ENCODE measurements at regions not wholly inside any gene's neighbourhood (a gene's known extent, or its start where the extent isn't known, plus 50 kb on each side); places are given as distances from the start of the nearest gene placed in this dataset.

DNA sequence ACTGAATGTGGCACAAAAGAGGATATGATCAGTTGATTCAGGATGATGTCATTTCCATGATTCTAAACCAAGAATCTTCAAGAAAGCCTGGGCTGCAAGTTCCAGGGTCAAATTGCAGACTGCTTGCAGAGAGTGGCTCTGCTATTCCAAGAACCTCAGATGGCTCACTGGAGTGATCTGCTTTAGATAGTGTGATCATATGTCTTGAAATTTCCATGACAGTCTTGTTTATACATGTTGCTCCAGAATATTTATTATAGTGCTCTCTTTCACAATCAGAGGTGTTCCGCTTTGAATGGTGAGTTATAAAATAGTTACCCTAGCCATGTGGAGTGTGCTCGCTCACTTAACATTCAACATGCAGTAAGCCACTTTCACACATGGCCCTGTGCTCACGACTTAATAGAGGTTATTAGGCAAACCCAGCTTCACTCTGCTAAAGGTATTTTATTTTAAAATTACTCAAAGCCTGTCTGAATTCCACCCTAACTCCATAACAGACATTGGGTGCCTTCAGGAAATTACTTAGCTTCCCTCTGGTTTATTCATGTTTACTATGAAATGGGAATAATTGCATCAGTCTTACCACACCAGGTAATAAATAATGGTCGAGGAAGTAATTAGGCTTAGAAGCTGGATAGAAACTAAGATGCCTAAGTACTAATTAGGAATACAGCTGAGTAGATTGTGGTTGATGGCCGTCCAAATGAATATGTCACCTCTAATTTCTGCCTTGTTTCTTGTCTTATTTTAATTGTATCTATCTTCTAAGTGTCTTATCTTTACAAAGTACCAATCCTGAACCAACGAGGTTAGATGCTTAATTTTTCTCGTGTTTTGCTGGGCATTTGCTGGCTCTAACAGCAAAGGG, 187.9 kb downstream of the ETS1 start (continued):
- TF ChIP-seq ZNF423 (CRISPR knock-in tag; IDR thresholded peaks at IDR 0.05) (no peak), EMX1 (CRISPR knock-in tag; IDR thresholded peaks at IDR 0.05) (no peak), PRRX2 (CRISPR knock-in tag; IDR thresholded peaks at IDR 0.05) (no peak), ATF1 (CRISPR knock-in tag; IDR thresholded peaks at IDR 0.05) (no peak)

GRCh38 chr11:128398517-128399250, 188.7 kb downstream of the ETS1 start:
- no peak overlapping the region for H3K27ac Mint-ChIP-seq
- no peak for DNase-seq (ENCODE audit: low spot score)
- ChIA-PET POLR2A (no interaction called here), CTCF (no interaction called here)
- no peak overlapping the region for H3K4me3 Mint-ChIP-seq
- H3K27me3 Mint-ChIP-seq (ENCODE audit: low read depth), result no peaks in the 10 kb centered on the region
- ATAC-seq, result no peak
- no peaks in the 10 kb centered on the region for H3K9me3 Mint-ChIP-seq
- H3K4me1 Mint-ChIP-seq, result no peaks in the 10 kb centered on the region
- no peaks in the 10 kb centered on the region for H3K36me3 Mint-ChIP-seq
- no peak for TF ChIP-seq ZNF396 (CRISPR knock-in tag; IDR thresholded peaks at IDR 0.05; ENCODE audit: borderline replicate concordance)
- TF ChIP-seq, protein P1, sequence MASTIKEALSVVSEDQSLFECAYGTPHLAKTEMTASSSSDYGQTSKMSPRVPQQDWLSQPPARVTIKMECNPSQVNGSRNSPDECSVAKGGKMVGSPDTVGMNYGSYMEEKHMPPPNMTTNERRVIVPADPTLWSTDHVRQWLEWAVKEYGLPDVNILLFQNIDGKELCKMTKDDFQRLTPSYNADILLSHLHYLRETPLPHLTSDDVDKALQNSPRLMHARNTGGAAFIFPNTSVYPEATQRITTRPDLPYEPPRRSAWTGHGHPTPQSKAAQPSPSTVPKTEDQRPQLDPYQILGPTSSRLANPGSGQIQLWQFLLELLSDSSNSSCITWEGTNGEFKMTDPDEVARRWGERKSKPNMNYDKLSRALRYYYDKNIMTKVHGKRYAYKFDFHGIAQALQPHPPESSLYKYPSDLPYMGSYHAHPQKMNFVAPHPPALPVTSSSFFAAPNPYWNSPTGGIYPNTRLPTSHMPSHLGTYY (CRISPR knock-in tag; IDR thresholded peaks at IDR 0.05), result no peak
- no peak for TF ChIP-seq FOXJ3 (CRISPR knock-in tag; IDR thresholded peaks at IDR 0.05; ENCODE audit: borderline replicate concordance)
- TF ChIP-seq GRHL2 (CRISPR knock-in tag; IDR thresholded peaks at IDR 0.05; ENCODE audit: insufficient replicate concordance, severe bottlenecking), result no peak
- TF ChIP-seq SMAD3 (CRISPR knock-in tag; IDR thresholded peaks at IDR 0.05; ENCODE audit: borderline replicate concordance), result no peak
- TF ChIP-seq SMAD4 (CRISPR knock-in tag; IDR thresholded peaks at IDR 0.05), result no peak
- TF ChIP-seq, protein P2, sequence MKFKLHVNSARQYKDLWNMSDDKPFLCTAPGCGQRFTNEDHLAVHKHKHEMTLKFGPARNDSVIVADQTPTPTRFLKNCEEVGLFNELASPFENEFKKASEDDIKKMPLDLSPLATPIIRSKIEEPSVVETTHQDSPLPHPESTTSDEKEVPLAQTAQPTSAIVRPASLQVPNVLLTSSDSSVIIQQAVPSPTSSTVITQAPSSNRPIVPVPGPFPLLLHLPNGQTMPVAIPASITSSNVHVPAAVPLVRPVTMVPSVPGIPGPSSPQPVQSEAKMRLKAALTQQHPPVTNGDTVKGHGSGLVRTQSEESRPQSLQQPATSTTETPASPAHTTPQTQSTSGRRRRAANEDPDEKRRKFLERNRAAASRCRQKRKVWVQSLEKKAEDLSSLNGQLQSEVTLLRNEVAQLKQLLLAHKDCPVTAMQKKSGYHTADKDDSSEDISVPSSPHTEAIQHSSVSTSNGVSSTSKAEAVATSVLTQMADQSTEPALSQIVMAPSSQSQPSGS (CRISPR knock-in tag; IDR thresholded peaks at IDR 0.05; ENCODE audit: borderline replicate concordance, low read depth), result no peak
- no peak for TF ChIP-seq NR2C2 (CRISPR knock-in tag; IDR thresholded peaks at IDR 0.05)
- TF ChIP-seq IRF1 (CRISPR knock-in tag; IDR thresholded peaks at IDR 0.05), result no peak
- TF ChIP-seq RELA (CRISPR knock-in tag; IDR thresholded peaks at IDR 0.05; ENCODE audit: borderline replicate concordance), result no peak
- no peak for TF ChIP-seq NR1H2 (CRISPR knock-in tag; IDR thresholded peaks at IDR 0.05)
- no peak for TF ChIP-seq ZNF281 (CRISPR knock-in tag; IDR thresholded peaks at IDR 0.05)
- TF ChIP-seq, protein P3, sequence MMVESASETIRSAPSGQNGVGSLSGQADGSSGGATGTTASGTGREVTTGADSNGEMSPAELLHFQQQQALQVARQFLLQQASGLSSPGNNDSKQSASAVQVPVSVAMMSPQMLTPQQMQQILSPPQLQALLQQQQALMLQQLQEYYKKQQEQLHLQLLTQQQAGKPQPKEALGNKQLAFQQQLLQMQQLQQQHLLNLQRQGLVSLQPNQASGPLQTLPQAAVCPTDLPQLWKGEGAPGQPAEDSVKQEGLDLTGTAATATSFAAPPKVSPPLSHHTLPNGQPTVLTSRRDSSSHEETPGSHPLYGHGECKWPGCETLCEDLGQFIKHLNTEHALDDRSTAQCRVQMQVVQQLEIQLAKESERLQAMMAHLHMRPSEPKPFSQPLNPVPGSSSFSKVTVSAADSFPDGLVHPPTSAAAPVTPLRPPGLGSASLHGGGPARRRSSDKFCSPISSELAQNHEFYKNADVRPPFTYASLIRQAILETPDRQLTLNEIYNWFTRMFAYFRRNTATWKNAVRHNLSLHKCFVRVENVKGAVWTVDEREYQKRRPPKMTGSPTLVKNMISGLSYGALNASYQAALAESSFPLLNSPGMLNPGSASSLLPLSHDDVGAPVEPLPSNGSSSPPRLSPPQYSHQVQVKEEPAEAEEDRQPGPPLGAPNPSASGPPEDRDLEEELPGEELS (CRISPR knock-in tag; IDR thresholded peaks at IDR 0.05), result no peak
- TF ChIP-seq, protein P4, sequence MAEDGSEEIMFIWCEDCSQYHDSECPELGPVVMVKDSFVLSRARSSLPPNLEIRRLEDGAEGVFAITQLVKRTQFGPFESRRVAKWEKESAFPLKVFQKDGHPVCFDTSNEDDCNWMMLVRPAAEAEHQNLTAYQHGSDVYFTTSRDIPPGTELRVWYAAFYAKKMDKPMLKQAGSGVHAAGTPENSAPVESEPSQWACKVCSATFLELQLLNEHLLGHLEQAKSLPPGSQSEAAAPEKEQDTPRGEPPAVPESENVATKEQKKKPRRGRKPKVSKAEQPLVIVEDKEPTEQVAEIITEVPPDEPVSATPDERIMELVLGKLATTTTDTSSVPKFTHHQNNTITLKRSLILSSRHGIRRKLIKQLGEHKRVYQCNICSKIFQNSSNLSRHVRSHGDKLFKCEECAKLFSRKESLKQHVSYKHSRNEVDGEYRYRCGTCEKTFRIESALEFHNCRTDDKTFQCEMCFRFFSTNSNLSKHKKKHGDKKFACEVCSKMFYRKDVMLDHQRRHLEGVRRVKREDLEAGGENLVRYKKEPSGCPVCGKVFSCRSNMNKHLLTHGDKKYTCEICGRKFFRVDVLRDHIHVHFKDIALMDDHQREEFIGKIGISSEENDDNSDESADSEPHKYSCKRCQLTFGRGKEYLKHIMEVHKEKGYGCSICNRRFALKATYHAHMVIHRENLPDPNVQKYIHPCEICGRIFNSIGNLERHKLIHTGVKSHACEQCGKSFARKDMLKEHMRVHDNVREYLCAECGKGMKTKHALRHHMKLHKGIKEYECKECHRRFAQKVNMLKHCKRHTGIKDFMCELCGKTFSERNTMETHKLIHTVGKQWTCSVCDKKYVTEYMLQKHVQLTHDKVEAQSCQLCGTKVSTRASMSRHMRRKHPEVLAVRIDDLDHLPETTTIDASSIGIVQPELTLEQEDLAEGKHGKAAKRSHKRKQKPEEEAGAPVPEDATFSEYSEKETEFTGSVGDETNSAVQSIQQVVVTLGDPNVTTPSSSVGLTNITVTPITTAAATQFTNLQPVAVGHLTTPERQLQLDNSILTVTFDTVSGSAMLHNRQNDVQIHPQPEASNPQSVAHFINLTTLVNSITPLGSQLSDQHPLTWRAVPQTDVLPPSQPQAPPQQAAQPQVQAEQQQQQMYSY (CRISPR knock-in tag; IDR thresholded peaks at IDR 0.05), result no peak
- no peak for TF ChIP-seq TEAD4 (CRISPR knock-in tag; IDR thresholded peaks at IDR 0.05)
- no peak for TF ChIP-seq SOX15 (CRISPR knock-in tag; IDR thresholded peaks at IDR 0.05)
- TF ChIP-seq EMX1 (CRISPR knock-in tag; IDR thresholded peaks at IDR 0.05), result no peak
- TF ChIP-seq E2F4 (CRISPR knock-in tag; IDR thresholded peaks at IDR 0.05; ENCODE audit: borderline replicate concordance, low read depth), result no peak
- no peak for TF ChIP-seq ZNF416 (CRISPR knock-in tag; IDR thresholded peaks at IDR 0.05)

Data from WTC11 (cell line).